Cardiac muscle cell (in vitro differentiated cells and primary cell): ENCODE measurements at regions not wholly inside any gene's neighbourhood (a gene's known extent, or its start where the extent isn't known, plus 50 kb on each side); places are given as distances from the start of the nearest gene placed in this dataset.
A peak's percentile ranks its signal among the peaks of the same experiment; 100 is the strongest.
"Not testable (repeated sequence)": the region's sequence is repeated elsewhere in the genome, so short reads cannot be mapped to it uniquely, and the experiment has no call there.

ENCODE experiments used
- DNase-seq, 2 donors: peaks; one replicate each; pipeline versions ENCODE4 v3.0.0 to v3.0.0-alpha.2; 2010 to 2017; ENCODE audit warnings: low read depth in 1 of 2, low spot score in 1 of 2
- H3K27ac ChIP-seq: fragments of 200-600 bp; sonication (generic); 2 replicates; pipeline ENCODE4 v1.5.1; 2016
- H3K27me3 ChIP-seq: fragments of 200-600 bp; sonication (generic); 2 replicates; pipeline ENCODE4 v1.6.0; 2016; ENCODE audit warnings: control low read depth
- H3K36me3 ChIP-seq: fragments of 200-600 bp; sonication (generic); 2 replicates; pipeline ENCODE4 v1.5.1; 2016; ENCODE audit warnings: control low read depth
- H3K4me1 ChIP-seq: fragments of 200-600 bp; sonication (generic); 2 replicates; pipeline ENCODE4 v1.8.1; 2017; ENCODE audit warnings: low read depth, mild to moderate bottlenecking, mixed run types
- H3K4me3 ChIP-seq: fragments of 200-600 bp; sonication (generic); 2 replicates; pipeline ENCODE4 v1.5.1; 2016; ENCODE audit warnings: mild to moderate bottlenecking
- H3K9me3 ChIP-seq: fragments of 200-600 bp; sonication (generic); 2 replicates; pipeline ENCODE4 v1.5.1; 2017; ENCODE audit warnings: low read depth, mild to moderate bottlenecking, control low read depth
- CTCF ChIP-seq: IDR thresholded peaks from 2 replicates; pipeline ENCODE4 v1.5.1; 2012; ENCODE audit warnings: low read depth, mild to moderate bottlenecking, low read length

- Histone ChIP-seq H3K27ac (no peak overlapping the region), H3K36me3 (no peaks in the 10 kb centered on the region), H3K4me3 (no peak overlapping the region), H3K27me3 (no peaks in the 10 kb centered on the region), H3K4me1 (peaks cover 3% of the 10 kb centered on the region), H3K9me3 (no peaks in the 10 kb centered on the region)
- no peak for DNase-seq
- no peak for TF ChIP-seq CTCF
These were observed 175.6 kb downstream of the FCRL5 start for GRCh38 chr1:157376681-157377080.

- H3K27me3 ChIP-seq, DNase-seq, H3K9me3 ChIP-seq, H3K4me3 ChIP-seq, H3K4me1 ChIP-seq, H3K36me3 ChIP-seq, H3K27ac ChIP-seq: not testable (repeated sequence)
These were observed 180.0 kb downstream of the FCRL5 start for GRCh38 chr1:157372311-157372710.

GRCh38 chr1:157371826-157372225 lies 180.5 kb downstream of the FCRL5 start:
- H3K4me1 ChIP-seq: peaks cover 3% of the 10 kb centered on the region
- no peak overlapping the region for H3K27ac ChIP-seq
- H3K27me3 ChIP-seq: no peaks in the 10 kb centered on the region
- no peak for DNase-seq
- H3K9me3 ChIP-seq: no peaks in the 10 kb centered on the region
- TF ChIP-seq CTCF: no peak
- H3K36me3 ChIP-seq: no peaks in the 10 kb centered on the region
- no peak overlapping the region for H3K4me3 ChIP-seq

- Histone ChIP-seq H3K9me3 (no peaks in the 10 kb centered on the region), H3K27ac (no peak overlapping the region), H3K36me3 (no peaks in the 10 kb centered on the region), H3K4me3 (no peak overlapping the region), H3K27me3 (no peaks in the 10 kb centered on the region), H3K4me1 (peaks cover 3% of the 10 kb centered on the region)
- peak in 1 of 2 donors; percentile 34 for DNase-seq
- no peak for TF ChIP-seq CTCF
These were observed 181.1 kb downstream of the FCRL5 start for GRCh38 chr1:157371221-157371620.

- no peaks in the 10 kb centered on the region for H3K36me3 ChIP-seq
- DNase-seq: no peak
- TF ChIP-seq CTCF: no peak
- H3K9me3 ChIP-seq: no peaks in the 10 kb centered on the region
- H3K4me1 ChIP-seq: peaks cover 3% of the 10 kb centered on the region
- H3K4me3 ChIP-seq: no peak overlapping the region
- H3K27me3 ChIP-seq: no peaks in the 10 kb centered on the region
- no peak overlapping the region for H3K27ac ChIP-seq
These were observed 181.6 kb downstream of the FCRL5 start for GRCh38 chr1:157370698-157371097.

GRCh38 chr1:157369808-157370521 lies 182.3 kb downstream of the FCRL5 start:
- no peak overlapping the region for H3K27ac ChIP-seq

GRCh38 chr1:157368941-157369340 lies 183.4 kb downstream of the FCRL5 start:
- not testable (repeated sequence) for H3K4me3 ChIP-seq, H3K4me1 ChIP-seq, DNase-seq, H3K9me3 ChIP-seq, H3K27ac ChIP-seq, H3K27me3 ChIP-seq, H3K36me3 ChIP-seq

More at GRCh38 chr1:157369808-157370521, 182.3 kb downstream of the FCRL5 start:
- peak; percentile 85 for TF ChIP-seq CTCF
- H3K27me3 ChIP-seq: no peaks in the 10 kb centered on the region
- peaks cover 3% of the 10 kb centered on the region for H3K4me1 ChIP-seq
- H3K4me3 ChIP-seq: no peak overlapping the region
- DNase-seq: peak; percentile 63 to 66
- no peaks in the 10 kb centered on the region for H3K36me3 ChIP-seq
- H3K9me3 ChIP-seq: no peaks in the 10 kb centered on the region
